LoVo (cell line): ENCODE measurements at regions not wholly inside any gene's neighbourhood (a gene's known extent, or its start where the extent isn't known, plus 50 kb on each side); places are given as distances from the start of the nearest gene placed in this dataset.

Experiments
- DNase-seq: peaks from one replicate; pipeline ENCODE4 v3.0.0-alpha.2; 2016; ENCODE audit warnings: low spot score

DNA sequence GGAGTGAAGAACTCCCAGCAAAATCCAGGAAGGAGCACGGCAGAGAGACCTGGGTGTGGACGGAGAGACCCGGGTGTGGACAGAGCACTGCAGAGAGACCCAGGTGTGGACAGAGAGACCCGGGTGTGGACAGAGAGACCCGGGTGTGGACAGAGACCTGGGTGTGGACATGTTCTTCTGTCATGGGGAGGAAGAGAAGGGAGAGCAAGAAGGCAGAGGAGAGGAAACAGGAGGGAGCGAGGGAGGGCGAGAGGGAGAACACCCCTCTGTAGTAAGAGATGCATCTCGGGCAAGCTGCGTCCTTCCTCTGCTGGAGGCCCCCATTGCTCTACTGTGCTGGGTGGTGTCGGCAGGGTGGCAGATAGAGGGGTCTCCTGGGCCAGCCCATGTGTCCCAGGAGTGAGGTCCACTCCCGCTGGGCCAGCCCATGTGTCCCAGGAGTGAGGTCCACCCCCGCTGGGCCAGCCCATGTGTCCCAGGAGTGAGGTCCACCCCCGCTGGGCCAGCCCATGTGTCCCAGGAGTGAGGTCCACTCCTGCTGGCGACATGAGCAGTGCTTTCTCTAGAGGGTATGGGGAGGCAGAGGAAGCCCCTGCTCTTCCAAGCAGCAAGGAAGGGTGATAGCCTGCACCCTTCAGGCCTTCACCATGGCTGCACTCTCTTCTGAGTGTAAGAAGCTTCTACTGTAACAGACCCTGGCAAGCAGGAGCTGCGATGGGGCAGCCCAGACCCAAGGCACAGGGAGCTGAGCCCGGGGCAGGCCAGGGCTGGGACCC, 934.2 kb downstream of the BRD1 start:
- DNase-seq, result no peak

DNA sequence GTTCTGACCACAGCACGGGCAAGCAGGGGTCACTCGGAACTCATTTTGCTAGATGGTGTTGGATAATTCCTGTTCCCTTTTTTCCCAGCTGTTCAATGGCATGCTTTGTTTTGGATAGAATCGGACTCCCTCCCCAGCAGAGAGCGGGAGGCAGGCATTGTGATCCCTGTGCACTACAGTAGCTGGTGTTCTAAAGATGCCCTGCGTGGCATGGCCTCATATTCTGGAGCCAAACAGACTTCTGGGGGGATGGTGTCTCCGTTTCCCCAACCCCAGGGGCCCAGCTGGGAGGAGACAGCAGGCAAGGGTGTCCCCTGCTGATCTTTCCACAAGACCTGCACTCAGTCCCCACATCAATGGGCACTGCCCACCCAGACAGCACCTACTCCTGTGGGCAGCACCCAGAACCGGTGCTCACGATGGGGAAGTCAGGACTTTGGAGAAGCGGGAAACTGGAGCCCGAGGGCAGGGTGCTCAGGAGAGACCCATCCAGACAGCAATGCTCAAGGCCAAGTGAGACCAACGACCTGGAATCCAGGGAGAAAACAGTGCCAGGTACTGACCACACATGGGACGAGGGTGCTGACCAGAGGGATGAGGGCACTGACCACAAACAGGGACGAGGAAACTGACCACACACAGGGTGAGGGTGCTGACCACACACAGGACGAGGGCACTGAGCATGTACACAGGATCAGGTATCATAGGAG, 934.9 kb downstream of the BRD1 start:
- no peak for DNase-seq

GRCh38 chr22:48891688-48892577, 935.7 kb downstream of the BRD1 start:
- DNase-seq, result no peak

- no peak for DNase-seq
These were observed 936.7 kb downstream of the BRD1 start for GRCh38 chr22:48890693-48891554.

GRCh38 chr22:48889887-48890692, 937.6 kb downstream of the BRD1 start:
- DNase-seq, result no peak

- no peak for DNase-seq
These were observed 938.4 kb downstream of the BRD1 start for GRCh38 chr22:48889209-48889830.

DNA sequence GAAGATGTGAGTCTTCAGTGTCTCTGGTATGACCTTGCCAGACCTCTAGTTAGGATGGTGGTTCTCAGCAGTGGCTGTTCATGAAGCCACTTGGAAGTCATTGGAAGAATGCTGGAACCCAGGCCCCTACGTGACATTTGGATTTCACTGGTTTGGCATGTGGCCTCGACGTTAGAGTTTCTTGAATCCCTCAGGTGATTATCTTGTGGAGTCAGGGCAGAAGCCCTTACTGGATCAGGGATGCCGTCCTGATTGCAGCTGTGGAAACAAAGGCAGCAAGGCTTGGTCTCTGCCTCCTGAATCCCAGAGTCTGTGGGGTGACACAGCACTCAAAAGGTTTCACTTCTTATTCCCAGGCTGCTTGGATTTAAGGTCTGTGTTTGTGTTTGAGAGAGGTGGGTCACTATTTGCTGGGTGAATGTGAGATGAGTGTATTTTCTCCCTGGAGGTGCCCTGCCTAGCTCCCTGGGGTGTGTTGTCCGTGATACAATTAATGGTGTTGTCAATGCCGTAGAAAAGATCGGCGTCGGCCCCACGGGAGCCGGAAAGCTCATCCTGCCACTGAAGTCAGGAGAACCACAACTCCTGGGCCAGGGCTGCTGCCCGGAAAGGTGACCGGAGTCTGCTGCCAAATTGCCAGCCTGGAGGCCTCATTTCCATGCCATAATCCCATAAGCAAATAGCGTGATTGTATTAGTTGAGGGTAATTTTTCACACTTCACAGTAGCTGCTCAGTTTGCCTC, 939.0 kb downstream of the BRD1 start:
- DNase-seq, result no peak

GRCh38 chr22:48887394-48888332, 940.0 kb downstream of the BRD1 start:
- DNase-seq, result no peak

- DNase-seq, result no peak
These were observed 940.9 kb downstream of the BRD1 start for GRCh38 chr22:48886604-48887393.

GRCh38 chr22:48885919-48886305, 941.8 kb downstream of the BRD1 start:
- DNase-seq, result no peak

GRCh38 chr22:48885271-48885918, 942.3 kb downstream of the BRD1 start:
- DNase-seq, result no peak

DNA sequence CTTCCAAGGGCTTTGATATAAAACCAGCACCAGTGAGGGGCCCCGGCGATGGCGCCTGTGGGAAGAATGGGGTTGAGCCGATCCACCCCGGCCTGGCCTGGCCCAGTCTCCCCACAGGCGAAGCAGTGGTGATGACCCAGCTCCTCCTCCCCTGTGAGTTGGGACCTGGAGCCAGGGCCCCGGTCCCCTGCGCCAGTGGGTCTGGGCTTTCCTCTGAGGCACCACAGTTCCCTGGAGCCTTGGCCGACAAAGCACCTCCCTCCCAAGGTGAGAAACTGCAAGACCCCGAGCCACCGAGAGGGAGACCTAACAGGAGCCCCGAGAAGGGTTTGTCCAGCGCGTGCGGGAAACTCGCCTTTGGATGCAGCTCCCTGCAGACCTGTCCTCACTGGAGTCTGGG, 942.9 kb downstream of the BRD1 start:
- no peak for DNase-seq

GRCh38 chr22:48884324-48884723, 943.3 kb downstream of the BRD1 start:
- DNase-seq, result no peak

- DNase-seq, result no peak
These were observed 944.3 kb downstream of the BRD1 start for GRCh38 chr22:48883211-48883960.

DNA sequence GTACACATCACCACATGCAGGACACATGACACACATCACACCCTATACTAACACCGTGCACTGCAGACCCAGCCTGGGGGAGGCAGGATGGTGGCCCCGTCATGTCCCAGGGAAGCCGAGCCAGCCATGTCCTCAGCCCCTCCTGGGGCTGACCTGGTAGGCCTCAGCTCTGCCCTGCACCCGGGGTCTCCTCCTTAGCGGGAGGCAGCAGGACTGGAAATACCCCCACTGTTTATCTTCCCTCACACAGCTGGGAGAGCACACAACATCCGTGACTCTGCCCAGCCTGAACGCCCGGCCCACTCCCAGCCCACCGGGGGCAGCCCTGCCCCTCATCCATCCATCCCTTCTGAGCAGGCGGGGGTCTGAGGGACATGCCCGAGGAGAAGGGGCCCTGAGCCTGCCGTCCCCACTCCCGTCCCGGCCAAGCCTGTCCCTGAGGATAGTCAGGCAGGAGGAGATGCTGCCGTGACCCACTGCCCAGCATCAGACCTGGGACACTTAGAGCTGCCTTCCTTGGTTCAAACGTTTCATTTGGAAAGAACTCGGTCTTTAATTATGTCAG, 945.0 kb downstream of the BRD1 start:
- no peak for DNase-seq
